ENCODE measurements at regions not wholly inside any gene's neighbourhood (a gene's known extent, or its start where the extent isn't known, plus 50 kb on each side); places are given as distances from the start of the nearest gene placed in this dataset.

- TF ChIP-seq POLR2A (IDR thresholded peaks at IDR 0.05) (no peak), CTCF (IDR thresholded peaks at IDR 0.05) (no peak)
Observed at GRCh38 chr2:11995456-11995855, 249.0 kb downstream of the LPIN1 start.
